ENCODE measurements at regions not wholly inside any gene's neighbourhood (a gene's known extent, or its start where the extent isn't known, plus 50 kb on each side); places are given as distances from the start of the nearest gene placed in this dataset.

DNA sequence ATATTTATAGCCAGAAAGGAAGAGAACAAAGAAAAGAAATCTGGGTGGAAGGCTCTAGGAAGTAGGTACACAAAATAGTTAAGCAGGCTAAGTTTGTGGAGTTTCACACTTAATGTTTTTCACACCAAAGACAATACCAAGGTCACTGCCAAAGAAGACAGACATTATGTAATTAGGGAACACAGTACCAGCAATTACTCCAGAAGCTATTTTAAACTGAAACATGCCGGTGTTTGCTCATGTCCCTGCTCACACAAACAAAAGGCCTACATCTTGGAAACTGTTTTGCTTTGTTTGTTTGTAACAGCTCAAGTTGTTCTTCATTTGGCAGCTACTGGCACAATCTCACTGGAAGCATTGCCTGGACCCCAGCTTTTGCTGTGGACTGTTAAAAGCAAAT lies 88.5 kb upstream of the DAB1 start:
- TF ChIP-seq CBFB (IDR thresholded peaks at IDR 0.05; ENCODE audit: low read depth) (no peak), EZH2 (IDR thresholded peaks at IDR 0.05; ENCODE audit: borderline replicate concordance, control insufficient read depth, low read depth, low read length) (no peak), POLR2AphosphoS5 (IDR thresholded peaks at IDR 0.05; ENCODE audit: low read length) (no peak), CREB1 (IDR thresholded peaks at IDR 0.05; ENCODE audit: low read depth) (no peak), RFX5 (IDR thresholded peaks at IDR 0.05; ENCODE audit: low read depth, low read length) (no peak), HCFC1 (IDR thresholded peaks at IDR 0.05; ENCODE audit: low read length) (no peak), CHD2 (IDR thresholded peaks at IDR 0.05; ENCODE audit: borderline replicate concordance, low read depth, low read length) (no peak), SMC3 (IDR thresholded peaks at IDR 0.05; ENCODE audit: borderline replicate concordance, low read length) (no peak), ZNF274 (IDR thresholded peaks at IDR 0.05; ENCODE audit: insufficient read depth, insufficient read length) (no peak), ZZZ3 (IDR thresholded peaks at IDR 0.05; ENCODE audit: control insufficient read depth, insufficient read length, low read depth) (no peak), SIN3A (IDR thresholded peaks at IDR 0.05; ENCODE audit: low read depth, low read length) (no peak), ZSCAN29 (IDR thresholded peaks at IDR 0.05) (no peak), POLR2A (IDR thresholded peaks at IDR 0.05; ENCODE audit: low read depth, low read length) (no peak)
- TF ChIP-seq, protein P1, sequence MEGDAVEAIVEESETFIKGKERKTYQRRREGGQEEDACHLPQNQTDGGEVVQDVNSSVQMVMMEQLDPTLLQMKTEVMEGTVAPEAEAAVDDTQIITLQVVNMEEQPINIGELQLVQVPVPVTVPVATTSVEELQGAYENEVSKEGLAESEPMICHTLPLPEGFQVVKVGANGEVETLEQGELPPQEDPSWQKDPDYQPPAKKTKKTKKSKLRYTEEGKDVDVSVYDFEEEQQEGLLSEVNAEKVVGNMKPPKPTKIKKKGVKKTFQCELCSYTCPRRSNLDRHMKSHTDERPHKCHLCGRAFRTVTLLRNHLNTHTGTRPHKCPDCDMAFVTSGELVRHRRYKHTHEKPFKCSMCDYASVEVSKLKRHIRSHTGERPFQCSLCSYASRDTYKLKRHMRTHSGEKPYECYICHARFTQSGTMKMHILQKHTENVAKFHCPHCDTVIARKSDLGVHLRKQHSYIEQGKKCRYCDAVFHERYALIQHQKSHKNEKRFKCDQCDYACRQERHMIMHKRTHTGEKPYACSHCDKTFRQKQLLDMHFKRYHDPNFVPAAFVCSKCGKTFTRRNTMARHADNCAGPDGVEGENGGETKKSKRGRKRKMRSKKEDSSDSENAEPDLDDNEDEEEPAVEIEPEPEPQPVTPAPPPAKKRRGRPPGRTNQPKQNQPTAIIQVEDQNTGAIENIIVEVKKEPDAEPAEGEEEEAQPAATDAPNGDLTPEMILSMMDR (IDR thresholded peaks at IDR 0.05 in 2 of 3, conservative IDR thresholded peaks at IDR 0.05 in 1 of 3; ENCODE audit: control insufficient read depth in 2 of 3, extremely low read depth in 1 of 3, insufficient read depth in 1 of 3, low read depth in 3 of 3, low read length in 3 of 3) = no peak

Measured in GM12878 (cell line).